HEK293T (cell line): ENCODE measurements at regions not wholly inside any gene's neighbourhood (a gene's known extent, or its start where the extent isn't known, plus 50 kb on each side); places are given as distances from the start of the nearest gene placed in this dataset.

Experiments
- CTCF ChIA-PET: fragments of 350-600 bp; formaldehyde crosslinking; extraction: SDS; loops from one replicate; lab custom pipeline; 2021; ENCODE audit warnings: antibody characterized with exemption, inconsistent platforms; lab: Yijun Ruan, JAX
- POLR2A ChIA-PET: fragments of 350-600 bp; formaldehyde crosslinking; extraction: SDS; loops from one replicate; lab custom pipeline; 2020; ENCODE audit warnings: antibody characterized with exemption, inconsistent platforms; lab: Yijun Ruan, JAX
- DNase-seq: peaks from one replicate; pipeline ENCODE4 v3.0.0; 2012; ENCODE audit warnings: mixed read lengths; ENCODE audit errors: extremely low spot score
- ARNT ChIP-seq: fragments of 450-650 bp; IDR thresholded peaks from 2 replicates; pipeline ENCODE4 v1.6.1; 2017; ENCODE audit warnings: mild to moderate bottlenecking
- BHLHE40 ChIP-seq: fragments of 450-650 bp; IDR thresholded peaks from 2 replicates; pipeline ENCODE4 v1.6.1; 2016; ENCODE audit warnings: mild to moderate bottlenecking, moderate library complexity, borderline replicate concordance
- CTBP1 ChIP-seq: fragments of 450-650 bp; IDR thresholded peaks from 2 replicates; pipeline ENCODE4 v1.6.1; 2016; ENCODE audit warnings: borderline replicate concordance
- ELF4 ChIP-seq: fragments of 450-650 bp; IDR thresholded peaks from 2 replicates; pipeline ENCODE4 v1.6.1; 2017; ENCODE audit warnings: antibody characterized with exemption
- FOXA1 ChIP-seq: fragments of 450-650 bp; IDR thresholded peaks from 2 replicates; pipeline ENCODE4 v1.6.1; 2016; ENCODE audit warnings: mild to moderate bottlenecking
- FOXK2 ChIP-seq: fragments of 450-650 bp; IDR thresholded peaks from 2 replicates; pipeline ENCODE4 v1.6.1; 2016; ENCODE audit warnings: mild to moderate bottlenecking
- FOXM1 ChIP-seq: fragments of 450-650 bp; IDR thresholded peaks from 2 replicates; pipeline ENCODE4 v1.6.1; 2017; ENCODE audit warnings: mild to moderate bottlenecking, borderline replicate concordance
- HDGF ChIP-seq: fragments of 450-650 bp; IDR thresholded peaks from 2 replicates; pipeline ENCODE4 v1.6.1; 2017; ENCODE audit warnings: antibody characterized with exemption, borderline replicate concordance
- L3MBTL2 ChIP-seq: fragments of 450-650 bp; conservative IDR thresholded peaks from 2 replicates; pipeline ENCODE4 v1.6.1; 2016; ENCODE audit warnings: mild to moderate bottlenecking
- LEF1 ChIP-seq: fragments of 450-650 bp; IDR thresholded peaks from 2 replicates; pipeline ENCODE4 v1.6.1; 2017; ENCODE audit warnings: mild to moderate bottlenecking, borderline replicate concordance
- NFRKB ChIP-seq: fragments of 450-650 bp; IDR thresholded peaks from 2 replicates; pipeline ENCODE4 v1.6.1; 2016; ENCODE audit warnings: mild to moderate bottlenecking, moderate library complexity
- PKNOX1 ChIP-seq: fragments of 450-650 bp; IDR thresholded peaks from 2 replicates; pipeline ENCODE4 v1.6.1; 2016
- SP1 ChIP-seq: fragments of 450-650 bp; IDR thresholded peaks from 2 replicates; pipeline ENCODE4 v1.6.1; 2017
- SUZ12 ChIP-seq: fragments of 450-650 bp; IDR thresholded peaks from 2 replicates; pipeline ENCODE4 v1.6.1; 2016; ENCODE audit warnings: mild to moderate bottlenecking
- TARDBP ChIP-seq: fragments of 450-650 bp; IDR thresholded peaks from 2 replicates; pipeline ENCODE4 v1.6.1; 2016
- ZNF384 ChIP-seq: fragments of 450-650 bp; IDR thresholded peaks from 2 replicates; pipeline ENCODE4 v1.6.1; 2016

- DNase-seq, result no peak
- TF ChIP-seq NFRKB (no peak), SP1 (no peak), BHLHE40 (no peak), FOXM1 (no peak), L3MBTL2 (no peak), SUZ12 (no peak), PKNOX1 (no peak), ARNT (no peak), CTBP1 (no peak), TARDBP (no peak), ZNF384 (no peak)
- ChIA-PET POLR2A (no interaction called here), CTCF (no interaction called here)
These were observed 822.4 kb downstream of the PCDH18 start for GRCh38 chr4:136709897-136710296.

GRCh38 chr4:136706942-136707341 lies 825.4 kb downstream of the PCDH18 start:
- no peak for DNase-seq
- no peak for TF ChIP-seq TARDBP
- TF ChIP-seq HDGF, result no peak
- TF ChIP-seq FOXM1, result no peak
- no peak for TF ChIP-seq LEF1
- TF ChIP-seq ARNT, result no peak
- TF ChIP-seq L3MBTL2, result no peak
- TF ChIP-seq SP1, result no peak
- TF ChIP-seq ZNF384, result no peak
- no peak for TF ChIP-seq FOXA1
- TF ChIP-seq BHLHE40, result no peak
- CTCF ChIA-PET, result no interaction called here
- POLR2A ChIA-PET, result no interaction called here

- no peak for DNase-seq
- no peak for TF ChIP-seq FOXM1
- TF ChIP-seq SUZ12, result no peak
- no peak for TF ChIP-seq ARNT
- TF ChIP-seq FOXK2, result no peak
- no peak for TF ChIP-seq FOXA1
- no peak for TF ChIP-seq SP1
- no peak for TF ChIP-seq LEF1
- no peak for TF ChIP-seq L3MBTL2
- TF ChIP-seq ZNF384, result no peak
- no peak for TF ChIP-seq CTBP1
- TF ChIP-seq HDGF, result no peak
- TF ChIP-seq BHLHE40, result no peak
- no peak for TF ChIP-seq NFRKB
- TF ChIP-seq TARDBP, result no peak
- TF ChIP-seq ELF4, result no peak
- TF ChIP-seq PKNOX1, result no peak
- ChIA-PET CTCF (no interaction called here), POLR2A (no interaction called here)
These were observed 832.4 kb downstream of the PCDH18 start for GRCh38 chr4:136699905-136700304.

- CTCF ChIA-PET, result no interaction called here
- POLR2A ChIA-PET, result no interaction called here
- no peak for TF ChIP-seq SP1
- no peak for TF ChIP-seq TARDBP
- no peak for TF ChIP-seq L3MBTL2
- TF ChIP-seq BHLHE40, result no peak
- TF ChIP-seq PKNOX1, result no peak
- no peak for TF ChIP-seq ZNF384
- no peak for TF ChIP-seq ARNT
- no peak for TF ChIP-seq SUZ12
- TF ChIP-seq FOXM1, result no peak
- TF ChIP-seq LEF1, result no peak
- TF ChIP-seq FOXK2, result no peak
- TF ChIP-seq CTBP1, result no peak
- TF ChIP-seq ELF4, result no peak
- TF ChIP-seq FOXA1, result no peak
- TF ChIP-seq NFRKB, result no peak
- no peak for TF ChIP-seq HDGF
- no peak for DNase-seq
These were observed 840.7 kb downstream of the PCDH18 start for GRCh38 chr4:136691607-136692006.

- no peak for TF ChIP-seq BHLHE40
- ChIA-PET POLR2A (no interaction called here), CTCF (no interaction called here)
- DNase-seq, result no peak
These were observed 841.9 kb downstream of the PCDH18 start for GRCh38 chr4:136690360-136690759.

- no peak for DNase-seq
- no peak for TF ChIP-seq L3MBTL2
- no peak for TF ChIP-seq SP1
- TF ChIP-seq ELF4, result no peak
- ChIA-PET CTCF (no interaction called here), POLR2A (no interaction called here)
These were observed 844.7 kb downstream of the PCDH18 start for GRCh38 chr4:136687596-136687995.

GRCh38 chr4:136687118-136687517 lies 845.2 kb downstream of the PCDH18 start:
- ChIA-PET POLR2A (no interaction called here), CTCF (interaction anchor here (1.0 kb wide), 1 partner anchor 10 kb away, joined by 3 read pairs; no protein-coding TSS in a partner anchor)
- no peak for TF ChIP-seq HDGF
- TF ChIP-seq ELF4, result no peak
- no peak for TF ChIP-seq ARNT
- no peak for TF ChIP-seq LEF1
- no peak for TF ChIP-seq L3MBTL2
- no peak for TF ChIP-seq PKNOX1
- no peak for TF ChIP-seq TARDBP
- no peak for TF ChIP-seq BHLHE40
- TF ChIP-seq CTBP1, result no peak
- TF ChIP-seq SUZ12, result no peak
- TF ChIP-seq FOXM1, result no peak
- TF ChIP-seq NFRKB, result no peak
- no peak for TF ChIP-seq FOXA1
- no peak for TF ChIP-seq SP1
- TF ChIP-seq ZNF384, result no peak
- TF ChIP-seq FOXK2, result no peak
- no peak for DNase-seq
